ENCODE measurements at regions not wholly inside any gene's neighbourhood (a gene's known extent, or its start where the extent isn't known, plus 50 kb on each side); places are given as distances from the start of the nearest gene placed in this dataset.

DNA sequence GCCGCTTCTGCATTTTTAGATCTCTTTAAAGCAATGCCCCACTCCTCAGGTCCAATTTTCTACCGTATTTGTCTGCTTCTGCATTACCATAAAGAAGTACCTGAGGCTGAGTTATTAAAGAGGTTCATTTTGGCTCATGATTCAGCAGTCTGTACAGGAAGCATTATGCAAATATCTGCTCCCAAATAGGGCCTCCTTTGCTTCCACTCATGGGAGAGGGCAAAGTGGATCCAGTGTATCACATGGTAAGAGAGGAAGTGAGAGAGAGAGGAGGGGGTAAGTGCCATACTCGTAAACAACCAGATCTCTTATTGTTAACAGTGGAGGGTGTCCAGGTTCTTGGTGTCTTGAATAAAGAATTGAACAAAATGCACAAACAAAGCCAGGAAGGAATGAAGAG is 316.1 kb upstream of the SEL1L start:
- DNase-seq: no peak

- no peak for DNase-seq
Measured at GRCh38 chr14:81855007-81855406, 321.4 kb upstream of the SEL1L start.

- no peak for DNase-seq
Measured at GRCh38 chr14:81859046-81859445, 325.4 kb upstream of the SEL1L start.

GRCh38 chr14:81868172-81868571 is 334.5 kb upstream of the SEL1L start:
- DNase-seq: peak in 1 of 2 experiments; percentile 3

DNA sequence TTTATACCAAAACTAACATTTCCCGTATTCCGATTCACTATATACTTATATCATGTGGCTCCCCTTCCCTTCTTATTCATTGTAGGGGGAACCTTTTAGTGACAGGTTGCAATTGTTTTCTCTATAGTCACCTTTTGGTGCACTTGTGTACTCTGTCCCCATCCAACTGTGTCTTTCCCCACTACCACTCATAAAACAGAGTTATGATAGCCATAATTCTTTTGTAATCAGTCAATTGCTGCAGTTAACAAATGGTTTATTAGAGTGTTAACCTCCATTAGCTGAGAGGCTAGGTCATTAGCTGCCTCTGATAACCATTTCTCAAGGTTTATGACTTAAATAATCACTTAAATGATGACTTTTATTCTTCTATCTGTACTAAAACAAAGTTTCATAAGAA is 338.1 kb upstream of the SEL1L start:
- DNase-seq: no peak

- no peak for DNase-seq
Measured at GRCh38 chr14:81884382-81884781, 350.7 kb upstream of the SEL1L start.

GRCh38 chr14:81886588-81886987 is 352.9 kb upstream of the SEL1L start:
- no peak for DNase-seq

- no peak for DNase-seq
Measured at GRCh38 chr14:81889529-81889928, 355.9 kb upstream of the SEL1L start.

DNA sequence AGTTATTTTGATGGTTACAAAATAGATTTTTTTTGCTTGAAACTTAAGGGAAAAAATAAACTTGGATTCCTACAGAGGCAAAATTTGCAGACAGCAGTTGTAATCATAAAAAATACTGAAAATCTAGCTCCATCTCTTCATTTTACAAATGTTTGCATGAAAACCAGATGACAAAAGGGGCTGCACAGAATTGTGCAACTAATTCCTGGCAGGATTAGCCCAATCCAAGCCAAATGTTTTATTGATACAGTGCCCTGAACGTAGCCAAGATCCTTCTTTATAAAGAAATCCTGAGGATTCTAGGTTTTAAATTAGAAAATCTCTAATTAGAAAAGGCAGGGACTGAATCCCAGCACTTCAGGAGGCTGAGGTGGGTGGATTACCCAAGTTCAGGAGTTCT is 356.4 kb upstream of the SEL1L start:
- no peak for DNase-seq

GRCh38 chr14:81903477-81903876 is 369.8 kb upstream of the SEL1L start:
- no peak for DNase-seq

DNA sequence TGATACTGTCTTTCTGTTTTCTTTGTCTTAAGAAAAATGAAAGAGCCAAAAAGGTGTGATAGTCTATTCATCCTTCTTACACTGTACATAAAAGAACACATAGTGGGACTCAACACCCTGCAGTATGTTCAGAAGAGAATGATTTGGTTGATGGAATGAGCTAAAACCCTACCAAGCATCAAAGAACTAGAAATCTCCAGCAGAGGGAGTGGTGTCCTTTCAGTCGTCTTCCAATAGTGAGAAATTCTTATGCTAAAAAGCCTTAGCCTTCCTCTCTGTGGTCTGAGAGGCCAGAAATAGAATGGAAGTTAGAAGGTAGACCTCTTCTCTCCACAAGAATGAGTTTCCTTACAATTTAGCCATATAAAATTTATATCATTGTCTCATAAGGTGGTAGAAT is 393.4 kb upstream of the SEL1L start:
- peak in 1 of 2 experiments; percentile 2 for DNase-seq

GRCh38 chr14:81931828-81932227 is 398.2 kb upstream of the SEL1L start:
- no peak for DNase-seq

DNA sequence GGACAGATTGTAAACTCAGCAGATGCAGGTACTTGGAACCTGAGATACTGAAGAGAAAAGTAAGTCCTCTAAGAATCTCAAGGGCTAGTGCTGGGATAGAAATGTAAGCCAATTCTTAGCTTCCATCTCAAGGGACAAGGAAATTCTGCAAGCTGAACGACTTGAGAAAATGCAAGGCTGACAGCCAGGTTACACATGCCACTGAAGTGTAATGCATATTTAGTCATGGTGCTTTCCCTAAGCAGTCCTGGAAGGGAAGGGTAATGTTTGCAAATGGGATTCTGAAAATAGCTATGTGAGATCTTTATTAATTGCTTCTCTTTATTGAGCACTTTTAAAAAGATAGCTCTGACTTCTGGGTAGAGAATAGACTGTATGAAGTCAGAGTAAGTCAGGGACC is 402.7 kb upstream of the SEL1L start:
- no peak for DNase-seq

- no peak for DNase-seq
Measured at GRCh38 chr14:81936902-81937301, 403.2 kb upstream of the SEL1L start.

DNA sequence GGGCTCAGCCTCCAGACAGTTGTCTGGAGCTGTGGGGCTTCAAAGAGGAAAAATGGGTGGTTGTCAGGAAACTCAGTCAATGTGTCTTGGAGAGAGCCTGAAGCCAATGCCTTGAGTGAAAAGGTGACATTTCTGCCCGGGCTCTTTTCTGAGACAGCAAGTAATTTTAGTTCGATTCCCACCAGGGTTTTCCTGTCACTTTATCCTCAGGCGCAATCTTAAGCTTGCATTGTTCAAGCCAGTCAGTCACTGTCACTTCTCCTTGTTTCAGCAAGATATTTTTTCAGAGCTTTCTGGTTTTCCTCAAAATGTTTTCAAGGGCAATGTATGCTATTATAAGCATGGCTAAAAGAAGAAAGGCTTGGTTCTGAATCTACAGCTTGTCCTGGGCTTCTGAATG is 404.7 kb upstream of the SEL1L start:
- no peak for DNase-seq

DNA sequence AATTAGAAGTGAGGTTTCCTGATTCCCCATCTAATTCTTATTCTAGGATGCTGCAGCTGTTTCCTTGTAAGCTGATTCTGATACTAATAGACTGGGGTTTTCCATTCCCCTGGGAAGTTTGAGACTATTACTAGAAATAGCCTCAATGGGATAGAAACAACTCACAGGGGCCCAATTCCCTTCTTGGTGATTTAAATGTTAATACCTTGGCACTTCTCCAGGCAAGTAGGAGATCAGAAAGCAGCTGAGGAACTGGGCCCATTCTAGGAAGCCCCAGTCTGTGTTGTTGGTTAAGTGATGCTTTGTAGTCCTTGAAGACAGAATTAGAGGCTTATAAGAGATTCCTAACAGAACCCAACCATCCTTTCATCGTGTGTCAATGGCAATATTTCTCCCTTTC is 407.0 kb upstream of the SEL1L start:
- DNase-seq: no peak

DNA sequence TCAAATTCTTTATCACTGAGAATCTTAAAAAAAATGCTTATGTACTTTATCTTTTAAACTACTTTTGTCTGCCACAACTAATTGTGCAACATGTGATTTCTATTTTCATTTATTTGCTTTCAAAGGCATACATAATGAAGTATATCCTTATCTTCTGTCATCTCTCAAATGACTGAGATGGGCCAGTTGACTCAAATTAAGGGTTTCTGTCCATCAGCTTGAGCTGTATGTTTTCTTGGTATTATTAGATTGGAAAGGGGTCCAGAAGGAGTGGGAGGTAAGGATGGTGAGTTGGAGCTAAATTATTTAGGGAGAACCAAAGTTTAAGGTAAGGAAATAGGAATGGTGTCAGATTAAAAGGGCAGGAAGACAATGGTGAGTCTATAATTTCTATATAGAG is 408.4 kb upstream of the SEL1L start:
- DNase-seq: no peak

DNA sequence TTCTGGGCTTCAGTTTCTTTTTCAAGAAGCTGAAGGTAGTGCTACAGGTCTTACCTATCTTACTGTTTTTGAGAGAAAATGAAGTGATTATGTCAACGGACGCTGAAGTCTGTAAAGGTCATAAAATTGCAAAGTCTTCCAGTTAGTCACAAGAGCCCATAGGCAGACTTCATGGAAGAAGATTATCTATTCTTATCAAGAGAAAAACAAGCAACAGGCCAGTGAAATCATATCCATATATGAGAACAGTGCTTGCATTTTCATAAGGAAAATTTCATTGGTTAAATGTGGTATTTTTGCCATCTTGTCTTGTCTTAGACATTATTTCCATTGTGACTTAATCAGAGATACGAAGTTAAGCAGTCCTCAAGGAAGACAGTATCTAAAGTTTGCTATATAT is 412.7 kb upstream of the SEL1L start:
- DNase-seq: no peak

DNA sequence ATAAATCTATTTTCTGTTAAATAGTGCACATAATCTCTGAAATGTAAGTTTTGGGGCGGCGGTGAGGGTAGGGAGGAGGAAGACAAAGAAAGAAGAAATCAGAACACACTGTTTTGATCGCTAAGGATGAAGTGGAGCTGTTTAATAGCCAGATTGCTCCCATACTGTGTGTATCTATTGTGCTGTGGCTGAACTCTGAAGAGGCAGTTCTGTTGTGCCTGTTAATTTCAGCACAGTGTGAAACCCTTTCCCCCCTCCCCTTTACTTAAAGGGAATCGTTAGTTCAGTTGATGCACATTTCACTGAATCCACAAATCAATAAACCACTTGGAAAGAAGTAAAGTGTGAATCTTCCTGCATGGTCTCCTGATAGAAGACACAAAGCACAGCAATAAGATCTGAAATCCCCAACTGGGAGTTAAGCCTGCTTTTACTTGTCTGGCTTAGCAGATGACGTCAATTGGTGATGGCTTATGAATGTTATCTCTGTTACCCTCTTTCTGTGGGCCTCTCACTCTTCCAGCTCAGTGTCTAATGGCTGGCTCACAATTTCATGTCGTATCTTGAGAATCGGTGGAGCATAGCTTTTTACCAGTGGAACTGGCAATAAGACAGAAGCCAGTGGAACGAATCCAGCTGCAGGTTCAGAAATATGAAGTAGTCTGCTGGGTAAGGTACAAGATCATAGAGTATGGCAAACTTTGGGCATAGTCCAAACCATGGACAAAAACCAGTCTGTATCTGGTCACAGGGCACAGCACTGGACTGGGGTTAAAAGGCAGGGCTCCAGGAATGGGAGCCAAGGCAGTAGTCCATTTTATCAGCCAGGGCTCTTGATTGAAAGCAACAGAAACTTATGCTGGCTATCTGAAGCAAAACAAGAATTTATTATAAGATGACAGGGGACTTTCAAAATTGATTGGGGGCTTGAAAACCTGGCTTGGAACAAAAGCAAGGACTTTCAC is 413.5 kb upstream of the SEL1L start:
- no peak for DNase-seq

- DNase-seq: no peak
Measured at GRCh38 chr14:81952917-81953316, 419.3 kb upstream of the SEL1L start.

GRCh38 chr14:81953419-81953818 is 419.8 kb upstream of the SEL1L start:
- no peak for DNase-seq

DNA sequence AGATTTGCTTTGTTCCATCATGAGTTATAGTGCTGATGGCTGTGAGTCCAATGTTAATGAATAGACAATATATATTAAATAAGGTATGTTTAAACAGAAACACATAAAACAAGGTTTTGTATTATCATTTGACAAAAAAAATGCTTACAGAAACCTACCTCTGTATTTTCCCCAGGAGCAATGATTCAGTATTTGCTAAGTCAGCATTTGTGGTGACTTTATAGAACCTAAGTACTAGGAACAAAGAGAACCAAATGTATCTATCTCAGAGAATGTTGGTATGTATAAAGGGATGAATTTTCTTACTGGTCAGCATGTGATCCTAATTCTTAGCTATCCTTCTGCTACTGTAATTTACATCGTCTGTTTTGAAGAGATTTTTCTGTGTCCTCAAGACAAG is 421.5 kb upstream of the SEL1L start:
- no peak for DNase-seq

DNA sequence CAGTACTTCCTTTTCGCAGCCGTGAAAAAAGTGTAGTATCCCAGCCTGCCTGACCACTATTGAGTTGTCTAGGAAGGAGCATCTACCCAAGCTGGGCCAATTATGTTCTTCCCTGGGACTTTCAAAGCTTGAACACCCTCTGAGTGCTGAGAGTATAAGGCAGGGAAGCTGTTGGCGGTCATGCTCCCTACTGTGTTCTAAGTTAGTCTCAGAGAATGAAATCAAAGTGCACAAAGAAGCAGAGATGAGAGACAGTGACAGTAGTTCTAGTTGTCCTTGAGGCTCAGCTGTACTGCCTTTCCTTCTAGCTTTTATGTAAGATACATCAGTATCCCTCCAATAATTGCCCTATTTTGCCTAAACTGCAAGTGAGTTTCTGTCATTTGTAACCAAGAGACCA is 427.1 kb upstream of the SEL1L start:
- no peak for DNase-seq

DNA sequence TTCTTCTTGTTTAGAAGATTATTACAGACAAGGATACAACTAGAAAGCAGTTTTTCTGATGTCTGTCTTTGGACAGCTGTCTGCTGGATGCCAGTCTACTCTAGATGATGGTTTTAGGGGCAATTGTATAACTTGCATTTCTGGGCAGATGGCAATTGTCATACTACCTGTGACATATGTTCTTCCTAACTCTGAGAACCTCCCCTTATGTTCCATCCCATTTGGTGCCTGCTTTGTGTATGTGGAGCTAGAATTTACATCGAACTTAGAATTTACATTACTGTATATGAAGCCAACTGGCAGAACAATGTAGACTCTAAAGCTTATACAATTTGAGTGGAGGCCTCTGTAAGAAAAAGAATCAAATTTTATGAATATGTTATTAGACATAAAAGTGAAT is 430.2 kb upstream of the SEL1L start:
- no peak for DNase-seq

DNA sequence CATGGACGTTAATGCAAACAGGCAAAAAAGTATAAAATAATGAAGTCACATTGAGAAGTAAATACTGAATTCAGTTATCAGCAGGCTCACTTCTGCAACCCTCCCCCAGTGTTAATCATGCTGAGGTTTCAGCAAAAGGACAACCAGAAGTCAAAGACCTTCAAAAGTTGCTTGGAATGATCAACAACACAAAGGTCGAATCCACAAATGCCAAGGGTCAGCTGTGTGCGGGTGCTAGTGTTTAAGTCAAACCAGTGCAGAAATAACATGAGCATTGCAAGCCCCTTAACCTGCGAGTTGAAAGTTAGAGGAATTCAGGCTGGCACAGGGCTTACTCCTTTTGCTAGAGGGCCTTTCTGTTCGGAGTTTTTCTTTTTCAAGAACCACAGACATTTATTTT is 436.7 kb upstream of the SEL1L start:
- DNase-seq: no peak

Data from SHP77 (cell line).